ENCODE measurements at regions not wholly inside any gene's neighbourhood (a gene's known extent, or its start where the extent isn't known, plus 50 kb on each side); places are given as distances from the start of the nearest gene placed in this dataset.
A peak's percentile ranks its signal among the peaks of the same experiment; 100 is the strongest.

DNA sequence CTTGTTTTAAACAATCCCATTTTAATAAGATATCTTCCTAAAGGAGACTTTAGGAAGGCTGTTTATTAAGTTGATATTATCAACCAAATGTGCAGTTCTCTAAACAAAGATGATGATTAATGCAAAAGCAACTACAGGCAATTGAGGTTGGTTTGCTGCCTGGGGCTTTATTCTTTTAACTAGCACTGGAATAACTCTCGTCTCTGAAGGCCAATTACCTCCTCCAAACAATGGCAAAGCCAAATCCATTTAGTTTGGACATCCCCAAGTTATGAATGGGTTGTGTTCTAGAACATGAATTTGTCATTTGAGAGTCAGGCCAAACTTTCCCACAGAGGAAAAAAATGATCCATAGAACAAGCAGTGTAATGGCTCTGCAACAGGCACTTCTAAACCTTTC is 114.1 kb downstream of the SLC16A9 start:
- no peak for DNase-seq

DNA sequence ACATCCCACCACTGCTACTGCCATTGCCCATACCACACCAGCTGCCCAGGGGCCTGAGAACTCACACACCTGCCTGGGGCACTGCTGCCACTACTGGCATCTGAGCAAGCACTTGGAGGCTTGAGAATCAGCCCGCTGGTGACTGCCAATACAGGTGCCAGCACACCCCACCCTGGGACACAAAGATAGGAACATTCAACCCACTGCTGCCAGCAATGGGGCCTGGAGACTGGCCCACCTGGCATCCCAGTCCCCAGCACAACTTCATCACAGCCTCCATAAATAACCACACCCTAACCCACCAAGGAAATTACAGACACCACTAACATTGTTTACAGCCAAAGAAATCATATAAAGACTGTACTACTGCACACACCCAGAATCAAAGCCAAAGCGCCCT is 115.9 kb downstream of the SLC16A9 start:
- no peak for DNase-seq

DNA sequence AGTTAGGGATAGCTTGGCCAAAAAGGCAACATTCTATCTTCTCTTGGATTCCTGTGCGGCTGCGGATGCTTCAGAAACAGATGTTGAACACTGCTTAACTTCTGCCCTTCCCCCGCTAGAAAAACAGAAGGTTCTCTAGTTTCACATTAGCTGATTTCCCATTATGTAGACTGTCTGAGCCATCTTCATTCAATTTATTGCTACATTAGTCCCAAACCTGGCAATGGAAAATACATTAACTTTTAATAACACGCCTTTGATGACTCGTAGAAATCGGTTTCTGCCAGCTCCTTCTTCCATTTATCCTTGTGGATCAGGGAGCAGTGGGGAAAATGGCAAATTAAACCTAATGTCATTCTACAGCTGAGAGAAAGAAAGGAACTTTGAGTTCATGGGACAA is 119.9 kb downstream of the SLC16A9 start:
- DNase-seq, result no peak

GRCh38 chr10:59588791-59589190 is 120.9 kb downstream of the SLC16A9 start:
- DNase-seq, result no peak

GRCh38 chr10:59587756-59588140 is 121.9 kb downstream of the SLC16A9 start:
- no peak for DNase-seq

DNA sequence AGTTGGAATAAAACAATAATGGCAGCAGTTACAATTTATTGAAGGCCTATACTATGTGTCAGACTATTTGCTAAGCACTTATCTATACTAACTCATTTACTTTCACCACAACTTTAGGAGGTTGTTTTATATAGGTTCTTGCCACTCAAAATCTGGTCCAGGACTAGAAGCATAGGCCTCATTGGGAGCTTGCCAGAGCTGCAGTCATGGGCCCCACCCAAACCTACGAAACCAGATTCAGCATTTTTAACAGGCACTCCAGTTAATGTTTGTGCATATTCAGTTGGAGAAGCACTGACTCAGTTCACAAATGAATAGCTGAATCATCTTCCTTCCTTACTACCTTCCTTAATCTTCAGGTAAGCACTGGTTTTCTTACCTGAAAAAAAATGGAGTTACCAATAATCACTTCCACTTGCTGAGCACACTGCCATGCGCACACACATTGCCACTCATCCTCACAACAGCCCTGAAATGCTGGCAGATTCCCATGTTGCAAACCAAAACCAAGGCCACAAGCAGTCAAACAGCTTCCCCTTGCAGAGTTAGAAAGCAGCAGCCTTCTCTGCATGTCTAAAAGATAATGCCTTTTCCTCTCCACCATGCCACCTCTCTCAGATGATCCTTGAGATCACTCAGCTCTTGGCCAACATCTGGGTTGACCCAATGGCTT is 122.4 kb downstream of the SLC16A9 start:
- DNase-seq, result no peak

DNA sequence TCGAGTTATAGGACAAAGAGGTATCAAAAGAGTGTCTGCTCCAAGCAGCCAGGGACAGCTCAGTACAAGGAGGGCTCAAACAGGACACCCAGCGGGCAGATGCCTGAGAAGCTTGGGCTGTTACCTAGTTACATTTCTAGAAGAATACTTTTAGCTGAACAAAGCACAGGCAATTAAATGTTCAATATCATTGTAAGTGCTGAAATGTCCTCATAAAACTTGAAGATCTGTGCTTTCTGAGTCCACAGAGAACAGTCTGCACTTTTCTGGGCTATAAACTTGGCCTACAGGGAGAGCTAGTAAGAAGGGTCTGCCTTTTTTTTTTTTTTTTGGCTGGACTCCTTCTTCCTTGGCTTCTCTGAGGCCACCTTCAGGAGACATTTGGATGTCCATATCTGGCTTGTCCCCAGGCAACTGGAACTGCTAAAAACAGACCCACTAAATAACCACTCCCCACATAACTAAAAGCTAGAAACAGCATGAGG is 123.2 kb downstream of the SLC16A9 start:
- no peak for DNase-seq

DNA sequence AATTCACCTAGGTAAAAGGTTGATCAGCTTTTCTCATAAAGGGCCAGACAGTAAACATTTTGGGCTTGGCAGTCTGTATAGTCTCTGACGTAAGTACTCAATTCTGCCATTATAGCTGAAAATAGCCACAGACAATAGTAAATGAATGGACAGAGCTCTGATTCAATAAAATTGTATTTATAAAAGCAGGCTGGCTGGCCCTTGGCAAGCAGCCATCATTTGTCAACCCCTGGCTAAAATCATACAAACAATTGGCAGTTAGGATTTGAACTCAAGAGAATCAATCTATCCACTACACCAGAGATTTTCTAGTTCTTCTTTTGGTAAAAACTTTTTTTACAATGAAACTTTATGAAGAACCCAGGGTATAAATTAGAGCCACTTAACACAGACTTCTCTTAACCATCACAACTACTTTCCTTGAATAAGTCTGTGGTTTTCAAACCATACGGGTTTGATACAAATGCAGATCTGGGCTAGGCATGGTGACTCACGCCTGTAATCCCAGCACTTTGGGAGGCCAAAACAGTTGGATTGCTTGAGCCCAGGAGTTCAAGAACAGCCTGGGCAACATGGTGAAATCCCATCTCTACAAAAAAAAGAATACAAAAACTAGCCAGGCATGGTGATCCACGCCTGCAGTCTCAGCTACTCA is 124.5 kb downstream of the SLC16A9 start:
- DNase-seq, result no peak

DNA sequence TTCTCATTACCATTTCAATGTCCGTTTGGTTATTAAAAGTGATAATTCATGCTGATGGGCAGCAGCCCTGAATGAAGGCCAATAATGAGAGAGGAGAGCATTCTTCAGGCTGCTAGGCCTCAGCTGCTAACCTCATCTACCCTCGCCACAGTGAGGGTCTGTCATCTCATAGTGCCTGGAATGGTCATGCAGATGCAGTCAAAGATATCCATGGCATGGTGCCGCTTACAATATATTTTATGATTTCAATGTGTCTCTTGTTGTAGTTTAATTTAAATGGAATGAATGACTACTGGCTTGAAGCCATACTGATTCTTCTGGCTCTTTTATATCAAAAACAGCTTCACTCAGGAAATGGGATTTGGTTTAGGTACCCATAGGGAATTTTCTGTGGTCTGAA is 126.9 kb downstream of the SLC16A9 start:
- no peak for DNase-seq

- DNase-seq, result no peak
Observed at GRCh38 chr10:59582058-59582457, 127.6 kb downstream of the SLC16A9 start.

DNA sequence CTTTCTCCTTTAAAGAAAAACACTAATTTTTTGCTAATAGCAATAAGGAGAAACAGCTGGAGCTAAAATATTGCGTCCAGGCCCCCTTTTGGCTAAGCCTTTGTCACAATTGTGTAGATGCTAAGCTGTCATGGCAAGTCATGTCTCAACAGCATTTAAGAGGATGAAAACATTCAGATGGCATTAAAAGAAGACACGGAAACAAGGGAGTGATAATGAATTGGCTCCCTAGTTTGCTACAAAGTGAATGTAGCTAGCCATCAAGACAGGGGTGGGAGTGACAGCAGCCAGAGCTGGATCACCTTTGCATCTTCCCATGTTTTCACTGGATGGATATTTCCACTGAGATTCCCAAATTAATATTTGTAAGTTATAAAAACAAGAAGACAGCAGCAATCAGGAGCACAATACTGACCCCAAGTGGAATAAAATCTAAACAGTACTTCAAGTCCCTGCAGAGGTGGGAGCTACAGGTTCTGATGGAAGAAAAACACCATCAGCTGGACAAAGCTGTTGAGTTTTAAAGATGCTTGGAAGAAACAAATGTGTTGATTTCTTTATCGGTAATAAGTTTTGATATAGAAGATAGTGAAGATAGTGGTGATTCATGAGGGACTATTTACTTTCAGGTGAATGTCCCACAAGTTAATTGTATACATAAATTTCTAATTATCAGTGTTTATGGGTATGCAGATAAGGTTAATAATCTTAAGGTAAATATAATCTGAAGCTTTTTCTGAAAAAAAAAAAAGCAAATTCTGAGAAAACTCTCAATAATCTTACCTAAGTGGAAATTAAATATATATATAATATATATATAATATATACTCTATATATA is 129.4 kb downstream of the SLC16A9 start:
- DNase-seq, result peak; percentile 4

- no peak for DNase-seq
Observed at GRCh38 chr10:59578741-59579140, 130.9 kb downstream of the SLC16A9 start.

DNA sequence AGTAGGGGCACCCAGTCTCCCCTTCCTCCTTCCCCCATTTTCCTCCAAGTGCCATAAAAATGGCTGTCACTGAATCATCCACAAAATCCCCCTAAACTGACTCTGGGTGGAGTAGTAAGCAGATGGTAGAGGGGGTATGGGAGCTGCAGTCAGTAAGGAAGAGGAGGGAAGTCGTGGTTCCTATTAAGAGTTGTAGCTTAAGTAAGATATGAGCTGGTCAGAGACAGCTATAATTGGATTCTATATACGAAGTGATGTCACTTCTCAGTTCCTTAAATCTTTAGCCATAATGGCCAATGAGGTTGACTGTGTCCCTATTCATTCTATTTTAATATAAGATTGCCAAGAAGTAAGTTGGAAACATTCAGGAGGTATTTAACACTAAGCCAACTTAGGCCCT is 131.7 kb downstream of the SLC16A9 start:
- DNase-seq, result no peak

DNA sequence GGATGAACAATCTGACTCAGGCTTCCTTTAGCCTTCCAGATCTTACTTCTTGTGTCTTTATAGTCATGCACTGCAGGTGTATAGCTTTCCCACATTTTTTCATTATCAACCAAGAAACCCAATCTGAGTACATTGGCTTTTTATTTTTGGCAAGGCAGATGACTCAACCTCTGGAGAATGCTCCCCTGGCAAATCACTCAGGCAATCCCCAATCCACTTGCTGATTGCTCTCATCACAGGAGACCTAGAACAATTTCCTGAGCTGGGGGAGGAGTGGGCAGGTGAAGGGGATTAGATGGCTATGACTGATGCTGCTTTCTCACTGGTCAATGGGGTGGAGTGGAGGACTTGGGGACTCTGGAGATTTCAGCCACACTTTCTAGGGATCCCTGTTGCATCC is 134.4 kb downstream of the SLC16A9 start:
- DNase-seq, result no peak

- no peak for DNase-seq
Observed at GRCh38 chr10:59563531-59563930, 146.1 kb downstream of the SLC16A9 start.

DNA sequence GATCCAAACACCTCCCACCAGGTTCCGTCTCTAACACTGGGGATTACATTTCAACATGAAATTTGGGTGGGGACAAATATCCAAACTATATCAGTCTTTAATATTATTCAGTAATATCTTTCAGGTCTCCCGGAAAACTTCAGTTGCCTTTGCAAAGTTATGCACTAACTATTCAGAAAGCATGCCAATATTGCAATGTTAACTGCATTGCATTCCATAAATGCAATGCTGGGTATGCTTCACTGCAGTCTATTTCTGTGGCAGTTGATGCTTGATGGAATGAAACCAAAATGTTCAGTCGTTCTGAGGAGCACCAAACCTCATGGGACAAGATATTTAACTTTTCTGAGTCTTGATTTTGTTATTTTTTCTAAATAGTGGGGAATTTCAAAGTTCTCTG is 147.5 kb downstream of the SLC16A9 start:
- no peak for DNase-seq

- DNase-seq, result no peak
Observed at GRCh38 chr10:59561477-59562121, 148.1 kb downstream of the SLC16A9 start.

- no peak for DNase-seq
Observed at GRCh38 chr10:59560990-59561389, 148.7 kb downstream of the SLC16A9 start.

GRCh38 chr10:59560161-59560560 is 149.5 kb downstream of the SLC16A9 start:
- DNase-seq, result no peak

- no peak for DNase-seq
Observed at GRCh38 chr10:59558066-59558465, 151.6 kb downstream of the SLC16A9 start.

DNA sequence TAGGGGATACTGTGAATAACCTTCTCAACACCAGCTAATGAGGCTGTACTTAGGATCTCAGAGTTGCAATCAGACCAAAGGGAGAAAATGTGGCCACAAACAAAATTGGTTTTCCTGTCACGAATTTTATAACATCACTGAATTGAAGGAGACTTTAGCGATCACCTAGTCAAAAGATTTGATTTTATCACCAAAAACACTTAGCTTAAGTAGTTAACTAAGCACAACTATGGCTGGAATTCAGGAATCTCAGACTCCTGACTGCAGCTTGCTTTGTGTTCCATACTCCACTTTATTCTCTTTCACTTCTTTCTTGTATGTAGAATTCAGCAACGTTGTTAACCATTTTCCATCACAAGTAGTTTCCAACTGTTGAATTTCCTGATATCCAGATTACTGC is 152.0 kb downstream of the SLC16A9 start:
- DNase-seq, result no peak

DNA sequence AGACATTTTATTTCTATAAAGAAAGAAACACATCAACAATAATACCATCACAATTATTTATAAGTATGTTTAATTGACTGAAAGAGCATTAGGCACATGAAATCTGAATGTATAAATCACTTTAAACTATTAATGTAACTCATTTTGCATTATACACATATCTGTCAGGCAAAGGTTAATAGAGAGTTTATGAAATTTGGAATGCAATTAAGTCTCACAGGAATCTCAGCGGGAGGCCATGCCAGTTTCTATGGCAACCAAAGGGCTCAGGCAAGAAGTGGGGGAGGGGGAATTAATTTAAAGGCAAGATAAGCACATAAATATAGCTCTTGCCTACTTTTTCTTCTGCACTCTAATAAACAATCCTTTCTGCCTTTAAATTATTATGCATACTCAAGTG is 152.6 kb downstream of the SLC16A9 start:
- DNase-seq, result no peak

- no peak for DNase-seq
Observed at GRCh38 chr10:59553162-59553900, 156.3 kb downstream of the SLC16A9 start.

Measured in DMS79 treated with DMSO at 0.1 percent for 48 hours (cell line).